SH-SY5Y (cell line): ENCODE measurements at regions not wholly inside any gene's neighbourhood (a gene's known extent, or its start where the extent isn't known, plus 50 kb on each side); places are given as distances from the start of the nearest gene placed in this dataset.

ENCODE experiments used
- GATA2 ChIP-seq: IDR thresholded peaks from 2 replicates; pipeline ENCODE4 v1.6.1; 2011; ENCODE audit warnings: mild to moderate bottlenecking, low read depth, low read length
- GATA3 ChIP-seq: IDR thresholded peaks from 2 replicates; pipeline ENCODE4 v1.6.1; 2011; ENCODE audit warnings: low read depth, mild to moderate bottlenecking, low read length, moderate library complexity

- TF ChIP-seq GATA3: no peak
- TF ChIP-seq GATA2: no peak
Observed at GRCh38 chr2:226452768-226453167, 346.9 kb downstream of the IRS1 start.
